Skeletal muscle satellite cell (primary cell): ENCODE measurements at regions not wholly inside any gene's neighbourhood (a gene's known extent, or its start where the extent isn't known, plus 50 kb on each side); places are given as distances from the start of the nearest gene placed in this dataset.

Source experiments
- H3K27me3 ChIP-seq: 2 replicates; pipeline ENCODE4 v1.7.0; 2013; ENCODE audit warnings: low read length; ENCODE audit not compliant: control insufficient read depth, insufficient read depth
- H3K36me3 ChIP-seq: 2 replicates; pipeline ENCODE4 v1.7.0; 2013; ENCODE audit warnings: mild to moderate bottlenecking, control low read depth, low read length; ENCODE audit not compliant: insufficient read depth
- H3K4me1 ChIP-seq: 2 replicates; pipeline ENCODE4 v1.7.0; 2013; ENCODE audit warnings: low read length; ENCODE audit not compliant: control insufficient read depth, insufficient read depth
- H3K4me2 ChIP-seq: 2 replicates; pipeline ENCODE4 v1.7.0; 2013; ENCODE audit warnings: mild to moderate bottlenecking, low read length
- H3K4me3 ChIP-seq: 2 replicates; pipeline ENCODE4 v1.7.0; 2013; ENCODE audit warnings: low read length
- H3K9ac ChIP-seq: 2 replicates; pipeline ENCODE4 v1.7.0; 2013; ENCODE audit warnings: mild to moderate bottlenecking, low read depth, low read length, moderate library complexity
- H3K9me3 ChIP-seq: replicated peaks from 2 replicates; pipeline ENCODE4 v1.7.0; 2013; ENCODE audit warnings: mild to moderate bottlenecking, control low read depth, low read length

GRCh38 chr11:45470794-45471167, 184.6 kb upstream of the SYT13 start:
- Histone ChIP-seq H3K27me3 (peaks cover 50% of the 10 kb centered on the region), H3K9ac (no peak overlapping the region), H3K4me3 (no peak overlapping the region)

GRCh38 chr11:45470151-45470793, 184.1 kb upstream of the SYT13 start:
- no peaks in the 10 kb centered on the region for H3K9me3 ChIP-seq
- no peaks in the 10 kb centered on the region for H3K36me3 ChIP-seq
- no peaks in the 10 kb centered on the region for H3K4me1 ChIP-seq
- H3K27me3 ChIP-seq = peaks cover 46% of the 10 kb centered on the region
- H3K4me2 ChIP-seq = no peak overlapping the region
- H3K9ac ChIP-seq = no peak overlapping the region
- no peak overlapping the region for H3K4me3 ChIP-seq

More at GRCh38 chr11:45470794-45471167, 184.6 kb upstream of the SYT13 start:
- Histone ChIP-seq H3K4me2 (no peak overlapping the region), H3K9me3 (no peaks in the 10 kb centered on the region), H3K4me1 (no peaks in the 10 kb centered on the region), H3K36me3 (no peaks in the 10 kb centered on the region)

- no peak overlapping the region for H3K4me3 ChIP-seq
These were observed 182.2 kb upstream of the SYT13 start for GRCh38 chr11:45468267-45468856.

GRCh38 chr11:45463541-45463940, 177.4 kb upstream of the SYT13 start:
- peaks cover 68% of the 10 kb centered on the region for H3K27me3 ChIP-seq
- H3K9ac ChIP-seq = no peak overlapping the region
- H3K4me1 ChIP-seq = no peaks in the 10 kb centered on the region
- H3K4me2 ChIP-seq = no peak overlapping the region
- H3K9me3 ChIP-seq = no peaks in the 10 kb centered on the region
- H3K36me3 ChIP-seq = no peaks in the 10 kb centered on the region
- H3K4me3 ChIP-seq = no peak overlapping the region

More at GRCh38 chr11:45468267-45468856, 182.2 kb upstream of the SYT13 start:
- Histone ChIP-seq H3K36me3 (no peaks in the 10 kb centered on the region), H3K4me1 (no peaks in the 10 kb centered on the region), H3K4me2 (no peak overlapping the region), H3K9ac (no peak overlapping the region), H3K27me3 (peaks cover 49% of the 10 kb centered on the region), H3K9me3 (no peaks in the 10 kb centered on the region)

- Histone ChIP-seq H3K4me2 (no peak overlapping the region), H3K9me3 (no peaks in the 10 kb centered on the region), H3K27me3 (peaks cover 68% of the 10 kb centered on the region), H3K4me1 (no peaks in the 10 kb centered on the region), H3K36me3 (no peaks in the 10 kb centered on the region), H3K9ac (no peak overlapping the region), H3K4me3 (no peak overlapping the region)
These were observed 175.4 kb upstream of the SYT13 start for GRCh38 chr11:45461514-45461913.

GRCh38 chr11:45459491-45459890, 173.3 kb upstream of the SYT13 start:
- Histone ChIP-seq H3K36me3 (no peaks in the 10 kb centered on the region), H3K9ac (no peak overlapping the region), H3K4me3 (no peak overlapping the region), H3K4me1 (no peaks in the 10 kb centered on the region), H3K27me3 (peaks cover 78% of the 10 kb centered on the region), H3K9me3 (no peaks in the 10 kb centered on the region), H3K4me2 (no peak overlapping the region)

- Histone ChIP-seq H3K4me3 (no peak overlapping the region), H3K36me3 (no peaks in the 10 kb centered on the region), H3K9ac (no peak overlapping the region), H3K27me3 (peaks cover 77% of the 10 kb centered on the region), H3K9me3 (no peaks in the 10 kb centered on the region), H3K4me2 (no peak overlapping the region), H3K4me1 (no peaks in the 10 kb centered on the region)
These were observed 172.1 kb upstream of the SYT13 start for GRCh38 chr11:45458269-45458668.

- no peak overlapping the region for H3K4me3 ChIP-seq
- H3K9me3 ChIP-seq = no peaks in the 10 kb centered on the region
- no peaks in the 10 kb centered on the region for H3K36me3 ChIP-seq
- no peak overlapping the region for H3K9ac ChIP-seq
- H3K4me2 ChIP-seq = no peak overlapping the region
- peaks cover 77% of the 10 kb centered on the region for H3K27me3 ChIP-seq
- no peaks in the 10 kb centered on the region for H3K4me1 ChIP-seq
These were observed 171.5 kb upstream of the SYT13 start for GRCh38 chr11:45457649-45458048.

GRCh38 chr11:45456686-45457085, 170.5 kb upstream of the SYT13 start:
- Histone ChIP-seq H3K4me2 (no peak overlapping the region), H3K4me3 (no peak overlapping the region), H3K9me3 (no peaks in the 10 kb centered on the region), H3K4me1 (no peaks in the 10 kb centered on the region), H3K36me3 (no peaks in the 10 kb centered on the region), H3K9ac (no peak overlapping the region), H3K27me3 (peaks cover 79% of the 10 kb centered on the region)

- H3K4me2 ChIP-seq = no peak overlapping the region
- no peaks in the 10 kb centered on the region for H3K9me3 ChIP-seq
- peaks cover under 1% of the 10 kb centered on the region for H3K4me1 ChIP-seq
- H3K36me3 ChIP-seq = no peaks in the 10 kb centered on the region
- no peak overlapping the region for H3K4me3 ChIP-seq
- H3K9ac ChIP-seq = no peak overlapping the region
- peaks cover 76% of the 10 kb centered on the region for H3K27me3 ChIP-seq
These were observed 169.4 kb upstream of the SYT13 start for GRCh38 chr11:45455536-45455935.

- H3K9ac ChIP-seq = no peak overlapping the region
- no peaks in the 10 kb centered on the region for H3K36me3 ChIP-seq
- no peak overlapping the region for H3K4me2 ChIP-seq
- peaks cover 70% of the 10 kb centered on the region for H3K27me3 ChIP-seq
- H3K9me3 ChIP-seq = no peaks in the 10 kb centered on the region
- H3K4me3 ChIP-seq = no peak overlapping the region
- peaks cover 6% of the 10 kb centered on the region for H3K4me1 ChIP-seq
These were observed 168.8 kb upstream of the SYT13 start for GRCh38 chr11:45454917-45455401.

GRCh38 chr11:45453721-45454120, 167.6 kb upstream of the SYT13 start:
- Histone ChIP-seq H3K9me3 (no peaks in the 10 kb centered on the region), H3K4me3 (no peak overlapping the region), H3K9ac (no peak overlapping the region), H3K27me3 (peaks cover 71% of the 10 kb centered on the region), H3K4me1 (peaks cover 9% of the 10 kb centered on the region), H3K4me2 (no peak overlapping the region), H3K36me3 (no peaks in the 10 kb centered on the region)
